OCI-LY3 (cell line): ENCODE measurements at regions not wholly inside any gene's neighbourhood (a gene's known extent, or its start where the extent isn't known, plus 50 kb on each side); places are given as distances from the start of the nearest gene placed in this dataset.

Experiments
- CTCF ChIP-seq: fragments of 200-600, 300-600 bp; sonication (generic); IDR thresholded peaks from 2 replicates; pipeline ENCODE4 v1.5.1; 2014; ENCODE audit warnings: antibody characterized with exemption, low read length, low read depth
- EZH2phosphoT487 ChIP-seq: fragments of 200-600 bp; shearing (Covaris generic); IDR thresholded peaks from 2 replicates; pipeline ENCODE4 v1.6.1; 2018; ENCODE audit warnings: antibody characterized with exemption, mixed run types, low read depth

- no peak for TF ChIP-seq CTCF
- no peak for TF ChIP-seq EZH2phosphoT487
Observed at GRCh38 chr12:127012109-127012508, 1254.9 kb upstream of the TMEM132C start.
